H1 (cell line): ENCODE measurements at regions not wholly inside any gene's neighbourhood (a gene's known extent, or its start where the extent isn't known, plus 50 kb on each side); places are given as distances from the start of the nearest gene placed in this dataset.
A peak's percentile ranks its signal among the peaks of the same experiment; 100 is the strongest.

Experiments used
- CTCF ChIA-PET: fragments of 300-600 bp; sonication (Branson Sonifier 250); formaldehyde crosslinking; loops from one replicate; lab custom pipeline; 2021; ENCODE audit not compliant: partially characterized antibody; lab: Charles Lee
- POLR2A ChIA-PET: fragments of 300-600 bp; sonication (Branson Sonifier 250); formaldehyde crosslinking; loops from one replicate; lab custom pipeline; 2021; ENCODE audit warnings: inconsistent platforms; ENCODE audit not compliant: partially characterized antibody; lab: Charles Lee
- DNase-seq, 2 experiments: peaks; one replicate each; pipeline versions ENCODE4 v3.0.0 to v3.0.0-alpha.2; 2010 to 2022; ENCODE audit warnings: low spot score in 2 of 2, low read depth in 1 of 2, mixed read lengths in 1 of 2
- FAIRE-seq: peaks from 2 replicates; lab custom pipeline; 2011; peaks lifted over from hg19 to GRCh38; lab: Jason Lieb, UNC
- H2AFZ ChIP-seq: 2 replicates; pipeline ENCODE4 v1.8.1; 2012; ENCODE audit warnings: low read length, inconsistent platforms
- H2AK5ac ChIP-seq: 2 replicates; pipeline ENCODE4 v1.6.1; 2013; ENCODE audit warnings: low read depth, low read length
- H2BK120ac ChIP-seq: replicated peaks from 2 replicates; pipeline ENCODE3; 2013; ENCODE audit warnings: low read depth, low read length, inconsistent platforms
- H2BK12ac ChIP-seq: 2 replicates; pipeline ENCODE4 v1.6.1; 2013; ENCODE audit warnings: low read depth, low read length
- H2BK15ac ChIP-seq: 2 replicates; pipeline ENCODE4 v1.6.1; 2013; ENCODE audit warnings: low read length
- H2BK20ac ChIP-seq: 2 replicates; pipeline ENCODE4 v1.6.1; 2013; ENCODE audit warnings: low read length
- H2BK5ac ChIP-seq: 2 replicates; pipeline ENCODE4 v1.6.1; 2013; ENCODE audit warnings: low read depth, low read length
- H3K14ac ChIP-seq: 2 replicates; pipeline ENCODE4 v1.6.1; 2013; ENCODE audit warnings: inconsistent platforms; ENCODE audit not compliant: insufficient read length
- H3K18ac ChIP-seq: 2 replicates; pipeline ENCODE4 v1.6.1; 2013; ENCODE audit warnings: low read length; ENCODE audit errors: extremely low read depth
- H3K23ac ChIP-seq: 2 replicates; pipeline ENCODE4 v1.6.1; 2013; ENCODE audit warnings: inconsistent platforms; ENCODE audit not compliant: insufficient read length
- H3K23me2 ChIP-seq: 2 replicates; pipeline ENCODE4 v1.6.1; 2013; ENCODE audit warnings: low read depth, low read length
- H3K27ac ChIP-seq: 2 replicates; pipeline ENCODE4 v1.6.1; 2011; ENCODE audit warnings: low read depth, low read length, inconsistent platforms
- H3K27me3 ChIP-seq, 4 experiments: replicated peaks in 1 of 4; 1 replicate in 1 of 4; 2 replicates in 3 of 4; pipeline versions ENCODE4 v1.6.1 to v1.8.1; 2011 to 2013; ENCODE audit warnings: low read length in 3 of 4, mild to moderate bottlenecking in 3 of 4, inconsistent platforms in 2 of 4, mixed read lengths in 2 of 4, moderate library complexity in 1 of 4; ENCODE audit not compliant: control insufficient read depth in 3 of 4, insufficient read depth in 3 of 4; ENCODE audit errors: extremely low read depth in 1 of 4
- H3K36me3 ChIP-seq, 4 experiments: 2 replicates each; pipeline versions ENCODE4 v1.6.1 to v1.8.1; 2011 to 2013; ENCODE audit warnings: mild to moderate bottlenecking in 4 of 4, low read length in 3 of 4, moderate library complexity in 2 of 4, control low read depth in 1 of 4, inconsistent platforms in 1 of 4; ENCODE audit not compliant: insufficient read depth in 4 of 4, control insufficient read depth in 2 of 4
- H3K4ac ChIP-seq: replicated peaks from 2 replicates; pipeline ENCODE3; 2013; ENCODE audit warnings: low read length, low read depth, mixed read lengths, inconsistent platforms; ENCODE audit not compliant: insufficient read length
- H3K4me1 ChIP-seq, 4 experiments: replicated peaks in 1 of 4; 1 replicate in 1 of 4; 2 replicates in 3 of 4; pipeline versions ENCODE4 v1.6.1 to v1.8.1; 2011 to 2013; ENCODE audit warnings: low read length in 3 of 4, inconsistent platforms in 2 of 4, mixed read lengths in 1 of 4; ENCODE audit not compliant: insufficient read depth in 4 of 4, control insufficient read depth in 3 of 4
- H3K4me2 ChIP-seq, 2 experiments: 2 replicates each; pipeline versions ENCODE4 v1.6.1 to v1.8.1; 2011 to 2013; ENCODE audit warnings: low read depth in 2 of 2, low read length in 2 of 2, control low read depth in 1 of 2, inconsistent platforms in 1 of 2, mild to moderate bottlenecking in 1 of 2; ENCODE audit not compliant: insufficient read depth in 1 of 2
- H3K4me3 ChIP-seq, 4 experiments: fragments of 200-600, 300-600 bp in 1 of 4; sonication (generic), shearing (Covaris generic), sonication (Bioruptor Twin) in 1 of 4; 2 replicates each; pipeline versions ENCODE4 v1.5.1 to v1.8.1; 2011 to 2016; ENCODE audit warnings: low read length in 4 of 4, low read depth in 3 of 4, control low read depth in 2 of 4, inconsistent platforms in 2 of 4, mild to moderate bottlenecking in 2 of 4, mixed read lengths in 1 of 4, moderate library complexity in 1 of 4; ENCODE audit not compliant: insufficient read depth in 2 of 4; ENCODE audit errors: extremely low read depth in 1 of 4
- H3K56ac ChIP-seq: replicated peaks from 2 replicates; pipeline ENCODE3; 2013; ENCODE audit warnings: low read depth, mild to moderate bottlenecking, mixed read lengths, low read length, inconsistent platforms; ENCODE audit not compliant: insufficient read length
- H3K79me1 ChIP-seq: 2 replicates; pipeline ENCODE4 v1.6.1; 2013; ENCODE audit warnings: low read depth, low read length, control low read depth
- H3K79me2 ChIP-seq, 2 experiments: 2 replicates each; pipeline versions ENCODE4 v1.6.1 to v1.8.1; 2012 to 2013; ENCODE audit warnings: low read length in 2 of 2, mild to moderate bottlenecking in 2 of 2, inconsistent platforms in 1 of 2; ENCODE audit not compliant: insufficient read depth in 2 of 2, control insufficient read depth in 1 of 2
- H3K9ac ChIP-seq, 4 experiments: replicated peaks in 1 of 4; 1 replicate in 1 of 4; 2 replicates in 3 of 4; pipeline versions ENCODE4 v1.6.1 to v1.8.1; 2011 to 2013; ENCODE audit warnings: low read depth in 3 of 4, low read length in 3 of 4, control low read depth in 2 of 4, mild to moderate bottlenecking in 2 of 4, moderate library complexity in 2 of 4, inconsistent platforms in 1 of 4; ENCODE audit errors: extremely low read depth in 1 of 4
- H3K9me3 ChIP-seq, 2 experiments: 2 replicates each; pipeline versions ENCODE4 v1.6.1 to v1.8.1; 2012 to 2013; ENCODE audit warnings: mild to moderate bottlenecking in 2 of 2, moderate library complexity in 2 of 2, control low read depth in 1 of 2, inconsistent platforms in 1 of 2, low read depth in 1 of 2, low read length in 1 of 2, mixed read lengths in 1 of 2; ENCODE audit not compliant: insufficient read depth in 2 of 2
- H4K20me1 ChIP-seq, 2 experiments: replicated peaks in 1 of 2; 2 replicates each; pipeline versions ENCODE3 to v1.8.1; 2011 to 2013; ENCODE audit warnings: inconsistent platforms in 2 of 2, low read length in 2 of 2, mild to moderate bottlenecking in 1 of 2; ENCODE audit not compliant: insufficient read depth in 2 of 2, control insufficient read depth in 1 of 2
- H4K5ac ChIP-seq: 2 replicates; pipeline ENCODE4 v1.6.1; 2013; ENCODE audit warnings: low read length, low read depth, mixed read lengths, inconsistent platforms; ENCODE audit not compliant: insufficient read length
- H4K8ac ChIP-seq: 2 replicates; pipeline ENCODE4 v1.8.0; 2013; ENCODE audit warnings: mild to moderate bottlenecking, moderate library complexity, low read length, inconsistent platforms; ENCODE audit not compliant: insufficient read depth; ENCODE audit errors: extremely low read depth
- H4K91ac ChIP-seq: replicated peaks from 2 replicates; pipeline ENCODE3; 2013; ENCODE audit warnings: low read length, mixed read lengths, inconsistent platforms; ENCODE audit not compliant: insufficient read length
- FOSL1 ChIP-seq: IDR thresholded peaks from 2 replicates; pipeline ENCODE4 v1.6.1; 2011; ENCODE audit warnings: mild to moderate bottlenecking, low read depth, low read length, moderate library complexity; ENCODE audit not compliant: insufficient read depth
- GTF2F1 ChIP-seq: IDR thresholded peaks from 2 replicates; pipeline ENCODE4 v1.6.1; 2012; ENCODE audit warnings: low read depth, low read length, improper control_type of control experiment, borderline replicate concordance
- POU5F1 ChIP-seq: IDR thresholded peaks from 2 replicates; pipeline ENCODE4 v1.6.1; 2011; ENCODE audit warnings: low read depth, mild to moderate bottlenecking, low read length, moderate library complexity
- RXRA ChIP-seq: IDR thresholded peaks from 2 replicates; pipeline ENCODE4 v1.6.1; 2011; ENCODE audit warnings: low read depth, mild to moderate bottlenecking, low read length, moderate library complexity; ENCODE audit not compliant: insufficient read depth
- TBP ChIP-seq: IDR thresholded peaks from 2 replicates; pipeline ENCODE4 v1.6.1; 2011; ENCODE audit warnings: low read depth, low read length, improper control_type of control experiment
- YY1 ChIP-seq: IDR thresholded peaks from 2 replicates; pipeline ENCODE4 v1.6.1; 2011; ENCODE audit warnings: low read depth, mild to moderate bottlenecking, low read length
- ZNF274 ChIP-seq: IDR thresholded peaks from 2 replicates; pipeline ENCODE4 v1.7.0; 2012; ENCODE audit warnings: low read length, borderline replicate concordance; ENCODE audit errors: extremely low read depth
- WGBS, 2 experiments: shearing (Covaris generic) in 1 of 2; methylation state at CpG; one replicate each; pipeline versions ENCODE4 v1.1.6 to v1.1.7; 2013 to 2015; ENCODE audit warnings: low lambda C conversion rate in 2 of 2, mixed read lengths in 2 of 2, inconsistent platforms in 1 of 2, low coverage in 1 of 2, missing lambda C conversion rate in 1 of 2; ENCODE audit not compliant: insufficient replicate concordance in 2 of 2, insufficient coverage in 1 of 2, insufficient read length in 1 of 2; ENCODE audit errors: extremely low coverage in 1 of 2, missing lambda C conversion rate in 1 of 2; 5-methylcytosine and 5-hydroxymethylcytosine counted together

- Histone ChIP-seq H3K27me3 (no peaks in the 10 kb centered on the region), H3K36me3 (no peaks in the 10 kb centered on the region), H3K4me2 (no peak overlapping the region), H2BK15ac (0 out of 2 replicates have a peak overlapping the region, but pooled peaks have one; percentile 31), H3K56ac (no peak overlapping the region), H2AK5ac (no peak overlapping the region), H2AFZ (no peak overlapping the region), H2BK120ac (no peak overlapping the region), H3K23ac (no peak overlapping the region), H4K8ac (no peak overlapping the region), H3K4ac (no peak overlapping the region), H2BK5ac (no peak overlapping the region), H4K5ac (no peak overlapping the region), H3K18ac (no peak overlapping the region), H3K9me3 (no peaks in the 10 kb centered on the region), H3K79me2 (no peaks in the 10 kb centered on the region), H3K27ac (no peak overlapping the region), H3K79me1 (no peaks in the 10 kb centered on the region), H3K23me2 (no peaks in the 10 kb centered on the region), H4K20me1 (no peaks in the 10 kb centered on the region), H3K4me1 (peaks cover 0 to 3% (median 1%) of the 10 kb centered on the region in 4 experiments; a peak in 2 of 7 replicates), H2BK12ac (no peak overlapping the region), H3K14ac (no peak overlapping the region), H4K91ac (no peak overlapping the region), H3K4me3 (no peak overlapping the region), H3K9ac (no peak overlapping the region), H2BK20ac (no peak overlapping the region)
- ChIA-PET POLR2A (no interaction called here), CTCF (interaction anchor here (0.9 to 3.8 kb wide), 2 partner anchors 8 to 17 kb away, joined by 3 to 24 read pairs; no protein-coding TSS in a partner anchor)
- TF ChIP-seq POU5F1 (no peak), YY1 (no peak), GTF2F1 (no peak), TBP (no peak), FOSL1 (no peak), RXRA (no peak), ZNF274 (no peak)
- FAIRE-seq (no peak), DNase-seq (no peak)
- WGBS, 2 experiments: 85% methylated on average over 9 of the region's 12 CpGs; no CpG with 5 or more reads in 1 of the 2 experiments
These were observed 173.0 kb downstream of the FOXL1 start for GRCh38 chr16:86751076-86752030.
